Motor neuron (in vitro differentiated cells): ENCODE measurements at regions not wholly inside any gene's neighbourhood (a gene's known extent, or its start where the extent isn't known, plus 50 kb on each side); places are given as distances from the start of the nearest gene placed in this dataset.
"Not testable (repeated sequence)": the region's sequence is repeated elsewhere in the genome, so short reads cannot be mapped to it uniquely, and the experiment has no call there.

ENCODE experiments used
- ATAC-seq, 8 experiments: fragments of 200-7000 bp; cut with Tn5 transposase; replicated peaks in 6 of 8; 2 replicates each; pipeline ENCODE4 v1.8.0; 2021; ENCODE audit warnings: mild to moderate bottlenecking in 8 of 8, moderate library complexity in 8 of 8
- H3K27ac ChIP-seq, 2 donors: fragments of 250-450 bp; sonication (Bioruptor Pico); 2 replicates each; pipeline ENCODE4 v1.9.0; 2021; ENCODE audit warnings: antibody characterized with exemption in 2 of 2, mild to moderate bottlenecking in 2 of 2, moderate library complexity in 1 of 2
- H3K4me1 ChIP-seq, 2 donors: fragments of 250-450 bp; sonication (Bioruptor Pico); replicated peaks in 1 of 2; 2 replicates each; pipeline ENCODE4 v1.6.1; 2021; ENCODE audit warnings: antibody characterized with exemption in 2 of 2, mild to moderate bottlenecking in 2 of 2, moderate library complexity in 1 of 2
- H3K4me3 ChIP-seq, 5 donors: fragments of 250-450 bp; sonication (Bioruptor Pico); 2 replicates each; pipeline ENCODE4 v1.9.0; 2021; ENCODE audit warnings: antibody characterized with exemption in 5 of 5, mild to moderate bottlenecking in 5 of 5, moderate library complexity in 4 of 5
- WGBS, 10 experiments: fragments of 450-650 bp; shearing (Covaris generic); methylation state at CpG; one replicate each; pipeline ENCODE4 v1.0.0; 2022; 5-methylcytosine and 5-hydroxymethylcytosine counted together
- in situ Hi-C, 9 experiments: fragments of 400-800 bp; cut with MboI; loops; one replicate each; pipeline ENCODE4 v1.15.0; 2021; ENCODE audit warnings: low sequenced_read_pairs in 9 of 9, low pct_unique_long_range_greater_than_20kb in 2 of 9; ENCODE audit not compliant: unreplicated experiment in 9 of 9

GRCh38 chr10:29780639-29781038, 145.9 kb upstream of the SVIL start:
- in situ Hi-C loops: no loop called here
- WGBS, 10 experiments: 83 to 100% (median 93%) methylated on average over 1 to 3 of the region's 3 CpGs; no CpG with 5 or more reads in 3 of the 10 experiments
- Histone ChIP-seq H3K4me3 (no peak overlapping the region), H3K4me1 (peaks cover 0 to 5% of the 10 kb centered on the region in 2 donors), H3K27ac (no peak overlapping the region)
- ATAC-seq: no peak

- WGBS, 10 experiments: 20 to 91% (median 50%) methylated on average over 1 of the region's 1 CpG; no CpG with 5 or more reads in 5 of the 10 experiments
- ATAC-seq: no peak
- Histone ChIP-seq H3K4me3 (no peak overlapping the region), H3K4me1 (peaks cover 0 to 5% of the 10 kb centered on the region in 2 donors), H3K27ac (no peak overlapping the region)
- in situ Hi-C loops: no loop called here
These were observed 145.3 kb upstream of the SVIL start for GRCh38 chr10:29780096-29780495.

- WGBS, 10 experiments: 17 to 100% (median 79%) methylated on average over 1 to 2 of the region's 2 CpGs; no CpG with 5 or more reads in 1 of the 10 experiments
- in situ Hi-C loops: no loop called here
- no peak overlapping the region for H3K4me3 ChIP-seq
- no peak for ATAC-seq
- H3K27ac ChIP-seq: no peak overlapping the region
- H3K4me1 ChIP-seq: peaks cover 0 to 5% of the 10 kb centered on the region in 2 donors
These were observed 141.5 kb upstream of the SVIL start for GRCh38 chr10:29776246-29776645.

- 50 to 100% (median 88%) methylated on average over 1 to 2 of the region's 2 CpGs; no CpG with 5 or more reads in 3 of the 10 experiments for WGBS, 10 experiments
- in situ Hi-C loops: no loop called here
- Histone ChIP-seq H3K27ac (no peak overlapping the region), H3K4me3 (no peak overlapping the region), H3K4me1 (no peaks in the 10 kb centered on the region)
- no peak for ATAC-seq
These were observed 139.7 kb upstream of the SVIL start for GRCh38 chr10:29774475-29774874.

GRCh38 chr10:29773675-29774091, 138.9 kb upstream of the SVIL start:
- WGBS, 10 experiments: 67 to 100% (median 100%) methylated on average over 1 of the region's 1 CpG; no CpG with 5 or more reads in 7 of the 10 experiments
- H3K27ac ChIP-seq: no peak overlapping the region
- H3K4me3 ChIP-seq: no peak overlapping the region
- in situ Hi-C loops: no loop called here
- no peaks in the 10 kb centered on the region for H3K4me1 ChIP-seq
- no peak for ATAC-seq

- Histone ChIP-seq H3K27ac (no peak overlapping the region), H3K4me3 (no peak overlapping the region), H3K4me1 (no peaks in the 10 kb centered on the region)
- 0 to 100% (median 72%) methylated on average over 1 to 4 of the region's 5 CpGs; no CpG with 5 or more reads in 2 of the 10 experiments for WGBS, 10 experiments
- in situ Hi-C loops: no loop called here
- no peak for ATAC-seq
These were observed 137.6 kb upstream of the SVIL start for GRCh38 chr10:29772403-29772802.

GRCh38 chr10:29771376-29771775, 136.6 kb upstream of the SVIL start:
- Histone ChIP-seq H3K4me1 (no peaks in the 10 kb centered on the region), H3K27ac (no peak overlapping the region), H3K4me3 (no peak overlapping the region)
- 64 to 100% (median 87%) methylated on average over 1 to 5 of the region's 5 CpGs for WGBS, 10 experiments
- in situ Hi-C loops: no loop called here
- ATAC-seq: no peak

- no CpG with 5 or more reads among the region's 4 CpGs for WGBS, 10 experiments
- ATAC-seq, in situ Hi-C loops, H3K27ac ChIP-seq, H3K4me1 ChIP-seq, H3K4me3 ChIP-seq: not testable (repeated sequence)
These were observed 134.5 kb upstream of the SVIL start for GRCh38 chr10:29769277-29769676.

GRCh38 chr10:29767968-29768367, 133.2 kb upstream of the SVIL start:
- in situ Hi-C loops: no loop called here
- no peak for ATAC-seq
- no peak overlapping the region for H3K4me3 ChIP-seq
- H3K27ac ChIP-seq: no peak overlapping the region
- WGBS, 10 experiments: 76 to 100% (median 92%) methylated on average over 2 to 4 of the region's 4 CpGs; no CpG with 5 or more reads in 3 of the 10 experiments
- no peaks in the 10 kb centered on the region for H3K4me1 ChIP-seq

- Histone ChIP-seq H3K4me1 (no peaks in the 10 kb centered on the region), H3K4me3 (no peak overlapping the region), H3K27ac (no peak overlapping the region)
- in situ Hi-C loops: no loop called here
- WGBS, 10 experiments: 30 to 100% (median 89%) methylated on average over 1 to 3 of the region's 3 CpGs; no CpG with 5 or more reads in 1 of the 10 experiments
- no peak for ATAC-seq
These were observed 132.0 kb upstream of the SVIL start for GRCh38 chr10:29766753-29767152.

- H3K4me3 ChIP-seq: no peak overlapping the region
- WGBS, 10 experiments: 63 to 100% (median 80%) methylated on average over 1 of the region's 2 CpGs; no CpG with 5 or more reads in 7 of the 10 experiments
- ATAC-seq: peak in 1 of 8 experiments; percentile 7
- no peaks in the 10 kb centered on the region for H3K4me1 ChIP-seq
- H3K27ac ChIP-seq: no peak overlapping the region
- in situ Hi-C loops: no loop called here
These were observed 130.6 kb upstream of the SVIL start for GRCh38 chr10:29765330-29765729.

- Histone ChIP-seq H3K4me1 (no peaks in the 10 kb centered on the region), H3K4me3 (no peak overlapping the region), H3K27ac (no peak overlapping the region)
- peak in 1 of 8 experiments; percentile 44 for ATAC-seq
- in situ Hi-C loops: no loop called here
- 21 to 100% (median 84%) methylated on average over 1 to 4 of the region's 4 CpGs for WGBS, 10 experiments
These were observed 128.6 kb upstream of the SVIL start for GRCh38 chr10:29763396-29763795.

- Histone ChIP-seq H3K4me1 (no peaks in the 10 kb centered on the region), H3K4me3 (no peak overlapping the region), H3K27ac (no peak overlapping the region)
- in situ Hi-C loops: no loop called here
- peak in 1 of 8 experiments; percentile 49 for ATAC-seq
- 67 to 90% (median 83%) methylated on average over 1 to 5 of the region's 5 CpGs; no CpG with 5 or more reads in 5 of the 10 experiments for WGBS, 10 experiments
These were observed 127.1 kb upstream of the SVIL start for GRCh38 chr10:29761916-29762315.

- no peak overlapping the region for H3K4me3 ChIP-seq
- in situ Hi-C loops: no loop called here
These were observed 125.5 kb upstream of the SVIL start for GRCh38 chr10:29760138-29760900.

More at GRCh38 chr10:29760138-29760900, 125.5 kb upstream of the SVIL start:
- WGBS, 10 experiments: 8 to 93% (median 71%) methylated on average over 1 to 4 of the region's 4 CpGs
- H3K4me1 ChIP-seq: no peaks in the 10 kb centered on the region
- H3K27ac ChIP-seq: no peak overlapping the region
- peak in 1 of 8 experiments; percentile 73 for ATAC-seq
